Endodermal cell (in vitro differentiated cells): ENCODE measurements at regions not wholly inside any gene's neighbourhood (a gene's known extent, or its start where the extent isn't known, plus 50 kb on each side); places are given as distances from the start of the nearest gene placed in this dataset.

Experiments
- DNase-seq: peaks from one replicate; pipeline ENCODE4 v3.0.0-alpha.2; 2017
- H3K27ac ChIP-seq: 2 replicates; pipeline ENCODE4 v1.5.1; 2013; ENCODE audit warnings: mild to moderate bottlenecking, low read depth, low read length, moderate library complexity
- H3K27me3 ChIP-seq: 2 replicates; pipeline ENCODE4 v1.6.1; 2013; ENCODE audit warnings: mild to moderate bottlenecking, low read length, moderate library complexity; ENCODE audit not compliant: insufficient read depth, control insufficient read depth, poor library complexity, severe bottlenecking
- H3K36me3 ChIP-seq: 2 replicates; pipeline ENCODE4 v1.7.0; 2013; ENCODE audit warnings: mild to moderate bottlenecking, low read length, moderate library complexity; ENCODE audit not compliant: control insufficient read depth, insufficient read depth
- H3K4me1 ChIP-seq: one replicate; pipeline ENCODE4 v1.7.0; 2013; ENCODE audit warnings: low read length; ENCODE audit not compliant: control insufficient read depth, insufficient read depth
- H3K4me3 ChIP-seq: 2 replicates; pipeline ENCODE4 v1.5.1; 2013; ENCODE audit warnings: mild to moderate bottlenecking, low read length, moderate library complexity
- H3K9ac ChIP-seq: 2 replicates; pipeline ENCODE4 v1.6.1; 2013; ENCODE audit warnings: mild to moderate bottlenecking, low read length, moderate library complexity; ENCODE audit not compliant: poor library complexity, severe bottlenecking; ENCODE audit errors: extremely low read depth
- H3K9me3 ChIP-seq: 2 replicates; pipeline ENCODE4 v1.6.1; 2013; ENCODE audit warnings: mild to moderate bottlenecking, low read length, moderate library complexity; ENCODE audit not compliant: control insufficient read depth
- H3K27ac Mint-ChIP-seq: 2 replicates; pipeline ENCODE4 v1.8.0; 2020; ENCODE audit warnings: mixed read lengths
- H3K27me3 Mint-ChIP-seq: 2 replicates; pipeline ENCODE4 v1.8.0; 2021; ENCODE audit warnings: mild to moderate bottlenecking, mixed read lengths; ENCODE audit not compliant: insufficient read depth
- H3K36me3 Mint-ChIP-seq: 2 replicates; pipeline ENCODE4 v1.8.0; 2020; ENCODE audit warnings: low read depth, mixed read lengths
- H3K4me1 Mint-ChIP-seq: 2 replicates; pipeline ENCODE4 v1.8.0; 2020; ENCODE audit warnings: mixed read lengths
- H3K4me3 Mint-ChIP-seq: 2 replicates; pipeline ENCODE4 v1.8.0; 2020; ENCODE audit warnings: mild to moderate bottlenecking, moderate library complexity, mixed read lengths
- H3K9me3 Mint-ChIP-seq: 2 replicates; pipeline ENCODE4 v1.8.0; 2020; ENCODE audit warnings: mild to moderate bottlenecking, mixed read lengths
- CTCF ChIP-seq: fragments of 200-600 bp; sonication (generic); conservative IDR thresholded peaks from 2 replicates; pipeline ENCODE4 v1.5.0; 2021; ENCODE audit warnings: antibody characterized with exemption, mild to moderate bottlenecking
- WGBS, 2 experiments: methylation state at CpG; one replicate each; pipeline versions ENCODE4 v1.1.5 to v1.1.7; 2013; ENCODE audit warnings: missing lambda C conversion rate in 2 of 2, mixed read lengths in 1 of 2; ENCODE audit not compliant: insufficient coverage in 1 of 2, insufficient read length in 1 of 2; 5-methylcytosine and 5-hydroxymethylcytosine counted together

DNA sequence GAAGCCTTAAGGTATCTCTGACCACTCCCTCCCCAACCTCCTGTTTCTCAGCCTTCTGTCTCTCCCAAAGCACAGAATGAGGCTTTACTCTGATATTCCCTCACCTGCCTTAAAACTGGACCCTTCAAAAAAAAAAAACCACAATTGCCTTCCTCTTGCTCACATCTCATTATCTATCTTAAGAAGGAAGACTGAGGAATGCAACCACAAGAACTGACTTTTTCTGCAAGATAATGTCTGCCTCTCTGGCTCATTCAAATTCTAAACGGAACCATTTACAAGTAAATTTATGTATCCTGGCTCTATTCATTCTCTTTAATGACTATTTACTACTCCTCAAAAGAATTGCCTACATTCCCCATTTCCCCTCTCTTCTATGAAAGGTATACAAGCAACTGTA is 545.5 kb upstream of the HTR2C start:
- Histone ChIP-seq H3K4me3 (no peak overlapping the region), H3K4me1 (no peaks in the 10 kb centered on the region), H3K9me3 (peaks cover 4% of the 10 kb centered on the region), H3K36me3 (no peaks in the 10 kb centered on the region), H3K27me3 (no peaks in the 10 kb centered on the region), H3K9ac (no peak overlapping the region), H3K27ac (no peak overlapping the region)
- Mint-ChIP-seq H3K36me3 (peaks cover 28% of the 10 kb centered on the region), H3K4me1 (peaks cover 41% of the 10 kb centered on the region), H3K4me3 (peak overlapping the region; percentile 30), H3K27me3 (no peaks in the 10 kb centered on the region), H3K9me3 (peaks cover 2% of the 10 kb centered on the region), H3K27ac (peak overlapping the region; percentile 83)
- no peak for TF ChIP-seq CTCF
- 44 to 50% methylated on average over 1 of the region's 1 CpG for WGBS, 2 experiments
- DNase-seq: no peak

DNA sequence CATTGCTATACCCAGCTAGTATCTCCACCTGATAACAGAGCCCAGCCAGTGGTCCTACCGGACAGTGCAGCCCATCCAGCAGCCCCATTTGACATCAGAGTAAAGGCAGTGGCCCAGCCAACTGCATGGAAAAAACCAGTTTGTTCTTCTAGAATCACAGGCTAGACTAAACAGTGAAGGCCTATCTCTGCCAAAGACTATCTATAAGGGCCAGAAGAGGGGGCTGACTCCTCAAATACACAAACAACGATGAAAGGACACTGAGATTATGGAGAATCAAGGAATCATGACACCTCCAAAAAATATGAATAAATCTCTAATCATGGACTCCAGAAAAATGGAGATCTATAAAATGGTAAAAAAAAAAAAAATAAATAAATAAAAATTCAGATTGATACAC is 546.4 kb upstream of the HTR2C start:
- WGBS, 2 experiments: 80% methylated on average over 2 of the region's 2 CpGs; no CpG with 5 or more reads in 1 of the 2 experiments
- peak overlapping the region; percentile 3 for H3K4me3 Mint-ChIP-seq
- peaks cover 43% of the 10 kb centered on the region for H3K4me1 Mint-ChIP-seq
- no peaks in the 10 kb centered on the region for H3K27me3 Mint-ChIP-seq
- H3K4me1 ChIP-seq: no peaks in the 10 kb centered on the region
- no peaks in the 10 kb centered on the region for H3K36me3 ChIP-seq
- no peaks in the 10 kb centered on the region for H3K27me3 ChIP-seq
- H3K9ac ChIP-seq: no peak overlapping the region
- TF ChIP-seq CTCF: peak; percentile 44
- peak overlapping the region; percentile 59 for H3K27ac Mint-ChIP-seq
- peaks cover 35% of the 10 kb centered on the region for H3K36me3 Mint-ChIP-seq
- no peak overlapping the region for H3K27ac ChIP-seq
- H3K4me3 ChIP-seq: no peak overlapping the region
- DNase-seq: peak; percentile 48
- H3K9me3 Mint-ChIP-seq: peaks cover 8% of the 10 kb centered on the region
- H3K9me3 ChIP-seq: peaks cover 7% of the 10 kb centered on the region

GRCh38 chrX:114028907-114029662 is 554.8 kb upstream of the HTR2C start:
- peaks cover 72% of the 10 kb centered on the region for H3K36me3 Mint-ChIP-seq
- WGBS, 2 experiments: 95 to 100% methylated on average over 2 to 5 of the region's 5 CpGs
- no peak overlapping the region for H3K9ac ChIP-seq
- H3K4me3 ChIP-seq: no peak overlapping the region
- H3K4me1 Mint-ChIP-seq: peaks cover 4% of the 10 kb centered on the region
- no peaks in the 10 kb centered on the region for H3K27me3 Mint-ChIP-seq
- H3K27me3 ChIP-seq: no peaks in the 10 kb centered on the region
- no peak for TF ChIP-seq CTCF
- no peak overlapping the region for H3K27ac ChIP-seq
- H3K9me3 Mint-ChIP-seq: peaks cover 35% of the 10 kb centered on the region
- DNase-seq: no peak
- peaks cover 3% of the 10 kb centered on the region for H3K36me3 ChIP-seq
- H3K4me3 Mint-ChIP-seq: no peak overlapping the region
- peaks cover 22% of the 10 kb centered on the region for H3K9me3 ChIP-seq
- no peak overlapping the region for H3K27ac Mint-ChIP-seq
- no peaks in the 10 kb centered on the region for H3K4me1 ChIP-seq
